RWPE2 (cell line): ENCODE measurements at regions not wholly inside any gene's neighbourhood (a gene's known extent, or its start where the extent isn't known, plus 50 kb on each side); places are given as distances from the start of the nearest gene placed in this dataset.

Experiments
- ATAC-seq: fragments of 200-7000 bp; cut with Tn5 transposase; 3 replicates; pipeline ENCODE4 v1.9.1; 2021; ENCODE audit warnings: low read depth
- DNase-seq: peaks from one replicate; pipeline ENCODE4 v3.0.0-alpha.2; 2020; ENCODE audit warnings: low spot score
- H3K27ac ChIP-seq: fragments of 450-650 bp; 2 replicates; pipeline ENCODE4 v1.5.1; 2017; ENCODE audit warnings: mild to moderate bottlenecking; ENCODE audit not compliant: poor library complexity, severe bottlenecking
- H3K27me3 ChIP-seq: fragments of 250-450 bp; sonication (Bioruptor Pico); 2 replicates; pipeline ENCODE4 v1.5.1; 2021; ENCODE audit warnings: mild to moderate bottlenecking, moderate library complexity; ENCODE audit not compliant: insufficient read depth, poor library complexity, severe bottlenecking
- H3K36me3 ChIP-seq: fragments of 250-450 bp; sonication (Bioruptor Pico); 2 replicates; pipeline ENCODE4 v1.5.1; 2020; ENCODE audit warnings: low read depth, mild to moderate bottlenecking, moderate library complexity
- H3K4me1 ChIP-seq: fragments of 250-450 bp; sonication (Bioruptor Pico); 2 replicates; pipeline ENCODE4 v1.5.1; 2021; ENCODE audit warnings: mild to moderate bottlenecking, moderate library complexity; ENCODE audit not compliant: insufficient read depth, poor library complexity, severe bottlenecking
- H3K4me3 ChIP-seq: fragments of 250-450 bp; sonication (Bioruptor Pico); 2 replicates; pipeline ENCODE4 v1.5.1; 2021; ENCODE audit warnings: mild to moderate bottlenecking, moderate library complexity; ENCODE audit not compliant: severe bottlenecking
- H3K9me3 ChIP-seq: fragments of 250-450 bp; sonication (Bioruptor Pico); 2 replicates; pipeline ENCODE4 v1.5.1; 2021; ENCODE audit warnings: mild to moderate bottlenecking, moderate library complexity; ENCODE audit not compliant: severe bottlenecking
- CTCF ChIP-seq: fragments of 450-650 bp; IDR thresholded peaks from one replicate; pipeline ENCODE4 v1.5.1; 2017; ENCODE audit warnings: mild to moderate bottlenecking, moderate library complexity; ENCODE audit not compliant: poor library complexity, severe bottlenecking

GRCh38 chr9:73259086-73259696, 107.5 kb downstream of the ANXA1 start:
- no peak overlapping the region for H3K4me3 ChIP-seq
- no peaks in the 10 kb centered on the region for H3K4me1 ChIP-seq
- no peaks in the 10 kb centered on the region for H3K27me3 ChIP-seq
- DNase-seq: no peak
- TF ChIP-seq CTCF: no peak
- no peak overlapping the region for H3K27ac ChIP-seq
- ATAC-seq: no peak
- H3K36me3 ChIP-seq: no peaks in the 10 kb centered on the region
- no peaks in the 10 kb centered on the region for H3K9me3 ChIP-seq

GRCh38 chr9:73260506-73260905, 108.8 kb downstream of the ANXA1 start:
- Histone ChIP-seq H3K4me3 (no peak overlapping the region), H3K4me1 (no peaks in the 10 kb centered on the region), H3K27ac (no peak overlapping the region), H3K27me3 (no peaks in the 10 kb centered on the region), H3K36me3 (no peaks in the 10 kb centered on the region), H3K9me3 (no peaks in the 10 kb centered on the region)
- no peak for ATAC-seq
- TF ChIP-seq CTCF: no peak
- DNase-seq: no peak

GRCh38 chr9:73264631-73265030, 113.0 kb downstream of the ANXA1 start:
- Histone ChIP-seq H3K4me3 (no peak overlapping the region), H3K4me1 (no peaks in the 10 kb centered on the region), H3K27ac (no peak overlapping the region), H3K9me3 (no peaks in the 10 kb centered on the region), H3K36me3 (no peaks in the 10 kb centered on the region), H3K27me3 (no peaks in the 10 kb centered on the region)
- no peak for TF ChIP-seq CTCF
- ATAC-seq (no peak), DNase-seq (no peak)

- no peak for ATAC-seq
- no peak for TF ChIP-seq CTCF
- Histone ChIP-seq H3K27me3 (no peaks in the 10 kb centered on the region), H3K4me3 (no peak overlapping the region), H3K27ac (no peak overlapping the region), H3K4me1 (peaks cover 6% of the 10 kb centered on the region), H3K36me3 (no peaks in the 10 kb centered on the region), H3K9me3 (no peaks in the 10 kb centered on the region)
- DNase-seq: no peak
Observed at GRCh38 chr9:73265876-73266275, 114.2 kb downstream of the ANXA1 start.

GRCh38 chr9:73269430-73270101, 117.9 kb downstream of the ANXA1 start:
- TF ChIP-seq CTCF: peak; percentile 68
- no peak overlapping the region for H3K27ac ChIP-seq
- H3K9me3 ChIP-seq: no peaks in the 10 kb centered on the region
- H3K4me1 ChIP-seq: peaks cover 12% of the 10 kb centered on the region
- no peaks in the 10 kb centered on the region for H3K36me3 ChIP-seq
- no peak overlapping the region for H3K4me3 ChIP-seq
- DNase-seq: no peak
- no peaks in the 10 kb centered on the region for H3K27me3 ChIP-seq
- ATAC-seq: peak; percentile 28; the same call in 1 of the 3 replicates
